Neural progenitor cell (in vitro differentiated cells): ENCODE measurements at regions not wholly inside any gene's neighbourhood (a gene's known extent, or its start where the extent isn't known, plus 50 kb on each side); places are given as distances from the start of the nearest gene placed in this dataset.

Experiments used
- DNase-seq: peaks from one replicate; pipeline ENCODE4 v3.0.0-alpha.2; 2016; ENCODE audit warnings: low spot score
- H2AFZ ChIP-seq: fragments of 200-600 bp; sonication (generic); replicated peaks from 2 replicates; pipeline ENCODE4 v1.6.1; 2016; ENCODE audit warnings: antibody characterized with exemption
- H3F3A ChIP-seq: fragments of 200-600 bp; sonication (generic); 2 replicates; pipeline ENCODE4 v1.6.1; 2016; ENCODE audit warnings: antibody characterized with exemption, low read depth
- H3K27ac ChIP-seq: fragments of 200-600 bp; sonication (generic); 2 replicates; pipeline ENCODE4 v1.5.1; 2016; ENCODE audit warnings: mild to moderate bottlenecking
- H3K27me3 ChIP-seq: fragments of 200-600 bp; sonication (generic); 2 replicates; pipeline ENCODE4 v1.6.1; 2016; ENCODE audit warnings: mild to moderate bottlenecking, moderate library complexity
- H3K36me3 ChIP-seq: fragments of 200-600 bp; sonication (generic); 2 replicates; pipeline ENCODE4 v1.5.1; 2016
- H3K4me1 ChIP-seq: fragments of 200-600 bp; sonication (generic); 2 replicates; pipeline ENCODE4 v1.6.1; 2016; ENCODE audit warnings: mixed run types
- H3K4me2 ChIP-seq: fragments of 200-600 bp; sonication (generic); 2 replicates; pipeline ENCODE4 v1.6.1; 2016
- H3K4me3 ChIP-seq: fragments of 200-600 bp; sonication (generic); 2 replicates; pipeline ENCODE4 v1.5.1; 2016
- H3K79me2 ChIP-seq: fragments of 200-600 bp; sonication (generic); 2 replicates; pipeline ENCODE4 v1.6.1; 2016; ENCODE audit warnings: low read depth
- H3K9ac ChIP-seq: fragments of 200-600 bp; sonication (generic); 2 replicates; pipeline ENCODE4 v1.6.1; 2016
- H3K9me3 ChIP-seq: fragments of 200-600 bp; sonication (generic); 2 replicates; pipeline ENCODE4 v1.5.1; 2016; ENCODE audit warnings: low read depth
- H4K20me1 ChIP-seq: fragments of 200-600 bp; sonication (generic); 2 replicates; pipeline ENCODE4 v1.6.1; 2016; ENCODE audit warnings: low read depth
- H3K27ac Mint-ChIP-seq: 3 replicates; pipeline ENCODE4 v1.8.0; 2021; ENCODE audit warnings: mixed read lengths
- H3K27me3 Mint-ChIP-seq: 2 replicates; pipeline ENCODE4 v1.8.0; 2022; ENCODE audit warnings: low read depth, mild to moderate bottlenecking, inconsistent platforms, moderate library complexity, mixed read lengths; ENCODE audit not compliant: insufficient read depth
- H3K36me3 Mint-ChIP-seq: 3 replicates; pipeline ENCODE4 v1.8.0; 2021; ENCODE audit warnings: mixed read lengths
- H3K4me1 Mint-ChIP-seq: 3 replicates; pipeline ENCODE4 v1.8.0; 2021; ENCODE audit warnings: mixed read lengths
- H3K4me3 Mint-ChIP-seq: 3 replicates; pipeline ENCODE4 v1.8.0; 2021; ENCODE audit warnings: mild to moderate bottlenecking, moderate library complexity, mixed read lengths
- H3K9me3 Mint-ChIP-seq: 3 replicates; pipeline ENCODE4 v1.8.0; 2020; ENCODE audit warnings: mixed read lengths
- CTCF ChIP-seq: fragments of 200-600 bp; sonication (generic); IDR thresholded peaks from 2 replicates; pipeline ENCODE4 v1.5.1; 2017; ENCODE audit warnings: antibody characterized with exemption, mild to moderate bottlenecking
- EZH2 ChIP-seq: fragments of 200-600 bp; sonication (generic); IDR thresholded peaks from 2 replicates; pipeline ENCODE4 v1.6.1; 2017; ENCODE audit warnings: antibody characterized with exemption, mild to moderate bottlenecking, moderate library complexity
- EZH2phosphoT487 ChIP-seq: fragments of 200-600 bp; sonication (generic); IDR thresholded peaks from 2 replicates; pipeline ENCODE4 v1.6.1; 2017; ENCODE audit warnings: antibody characterized with exemption

- no peaks in the 10 kb centered on the region for H3K9me3 ChIP-seq
- no peaks in the 10 kb centered on the region for H3K36me3 ChIP-seq
- H3K27me3 ChIP-seq, result no peaks in the 10 kb centered on the region
- DNase-seq, result no peak
- Mint-ChIP-seq H3K27ac (no peak overlapping the region), H3K36me3 (no peaks in the 10 kb centered on the region), H3K4me3 (no peak overlapping the region), H3K27me3 (no peaks in the 10 kb centered on the region), H3K9me3 (no peaks in the 10 kb centered on the region), H3K4me1 (peaks cover 16% of the 10 kb centered on the region)
- no peak overlapping the region for H2AFZ ChIP-seq
- no peak overlapping the region for H3K27ac ChIP-seq
- no peaks in the 10 kb centered on the region for H3K4me1 ChIP-seq
- TF ChIP-seq EZH2 (no peak), EZH2phosphoT487 (no peak), CTCF (no peak)
- H3K9ac ChIP-seq, result no peak overlapping the region
- no peaks in the 10 kb centered on the region for H3K79me2 ChIP-seq
- H3F3A ChIP-seq, result no peaks in the 10 kb centered on the region
- H3K4me2 ChIP-seq, result no peak overlapping the region
- H4K20me1 ChIP-seq, result no peaks in the 10 kb centered on the region
- no peak overlapping the region for H3K4me3 ChIP-seq
These were observed 411.8 kb downstream of the MTX2 start for GRCh38 chr2:176680916-176681516.

- no peaks in the 10 kb centered on the region for H3K27me3 ChIP-seq
- H2AFZ ChIP-seq, result no peak overlapping the region
- no peaks in the 10 kb centered on the region for H3K79me2 ChIP-seq
- no peak overlapping the region for H3K9ac ChIP-seq
- H3K4me1 Mint-ChIP-seq, result peaks cover 12% of the 10 kb centered on the region
- no peaks in the 10 kb centered on the region for H3K36me3 ChIP-seq
- H3K9me3 ChIP-seq, result no peaks in the 10 kb centered on the region
- no peak overlapping the region for H3K4me3 Mint-ChIP-seq
- H3K9me3 Mint-ChIP-seq, result no peaks in the 10 kb centered on the region
- no peak overlapping the region for H3K4me3 ChIP-seq
- no peak overlapping the region for H3K27ac Mint-ChIP-seq
- H3K27me3 Mint-ChIP-seq, result no peaks in the 10 kb centered on the region
- no peak for TF ChIP-seq CTCF
- TF ChIP-seq EZH2phosphoT487, result no peak
- TF ChIP-seq EZH2, result no peak
- H4K20me1 ChIP-seq, result no peaks in the 10 kb centered on the region
- H3K4me1 ChIP-seq, result no peaks in the 10 kb centered on the region
- DNase-seq, result no peak
- H3K36me3 Mint-ChIP-seq, result no peaks in the 10 kb centered on the region
- H3F3A ChIP-seq, result no peaks in the 10 kb centered on the region
- H3K4me2 ChIP-seq, result no peak overlapping the region
- no peak overlapping the region for H3K27ac ChIP-seq
These were observed 412.4 kb downstream of the MTX2 start for GRCh38 chr2:176681584-176682115.

GRCh38 chr2:176682278-176682677 lies 413.0 kb downstream of the MTX2 start:
- Histone ChIP-seq H3K9ac (no peak overlapping the region), H3K9me3 (no peaks in the 10 kb centered on the region), H3K4me1 (no peaks in the 10 kb centered on the region), H3K27ac (no peak overlapping the region), H3F3A (no peaks in the 10 kb centered on the region), H3K4me2 (no peak overlapping the region), H3K36me3 (no peaks in the 10 kb centered on the region), H4K20me1 (no peaks in the 10 kb centered on the region), H2AFZ (peak overlapping the region; percentile 7), H3K27me3 (no peaks in the 10 kb centered on the region), H3K4me3 (no peak overlapping the region), H3K79me2 (no peaks in the 10 kb centered on the region)
- Mint-ChIP-seq H3K36me3 (no peaks in the 10 kb centered on the region), H3K9me3 (no peaks in the 10 kb centered on the region), H3K27ac (no peak overlapping the region), H3K4me3 (no peak overlapping the region), H3K27me3 (no peaks in the 10 kb centered on the region), H3K4me1 (peaks cover 12% of the 10 kb centered on the region)
- TF ChIP-seq EZH2, result no peak
- TF ChIP-seq EZH2phosphoT487, result no peak
- no peak for TF ChIP-seq CTCF
- DNase-seq, result no peak
